Testis (tissue), 2 donors: ENCODE measurements at regions not wholly inside any gene's neighbourhood (a gene's known extent, or its start where the extent isn't known, plus 50 kb on each side); places are given as distances from the start of the nearest gene placed in this dataset.

Experiments
- DNase-seq: peaks from one replicate; pipeline ENCODE4 v3.0.0-alpha.2; 2019
- H3K27ac ChIP-seq, 2 donors: fragments of 200-600 bp; sonication (generic); one replicate each; pipeline ENCODE4 v1.5.1; 2019
- H3K27me3 ChIP-seq: fragments of 200-600 bp; sonication (generic); one replicate; pipeline ENCODE4 v1.5.1; 2019
- H3K36me3 ChIP-seq: fragments of 200-600 bp; sonication (generic); one replicate; pipeline ENCODE4 v1.5.1; 2017; ENCODE audit warnings: low read depth; ENCODE audit errors: missing control alignments
- H3K4me1 ChIP-seq: fragments of 200-600 bp; sonication (generic); one replicate; pipeline ENCODE4 v1.5.1; 2019
- H3K4me3 ChIP-seq, 2 donors: fragments of 200-600 bp; sonication (generic); one replicate each; pipeline ENCODE4 v1.5.1; 2017 to 2019
- H3K9me3 ChIP-seq: fragments of 200-600 bp; sonication (generic); one replicate; pipeline ENCODE4 v1.5.1; 2017
- CTCF ChIP-seq, 3 experiments: fragments of 450-650 bp in 2 of 3; fragments of 200-600 bp in 1 of 3; sonication (generic) in 1 of 3; IDR thresholded peaks; one replicate each; pipeline ENCODE4 v1.5.1; 2016 to 2019; ENCODE audit warnings: antibody characterized with exemption in 3 of 3, mild to moderate bottlenecking in 2 of 3, moderate library complexity in 1 of 3
- POLR2A ChIP-seq: fragments of 450-650 bp; IDR thresholded peaks from one replicate; pipeline ENCODE4 v1.6.1; 2017; ENCODE audit warnings: antibody characterized with exemption, mild to moderate bottlenecking, moderate library complexity
- WGBS, 2 donors: methylation state at CpG; one replicate each; pipeline ENCODE4 v1.1.5; 2018; 5-methylcytosine and 5-hydroxymethylcytosine counted together
- intact Hi-C: fragments of 100-400 bp; cut with DNase I; formaldehyde crosslinking; loops from one replicate; pipeline ENCODE4 v1.15.1; 2023; ENCODE audit warnings: low total_unique reads

GRCh38 chr11:106468086-106468485 is 390.6 kb downstream of the AASDHPPT start:
- Histone ChIP-seq H3K4me3 (no peak overlapping the region), H3K4me1 (peaks cover 6% of the 10 kb centered on the region), H3K9me3 (no peaks in the 10 kb centered on the region), H3K27ac (no peak overlapping the region), H3K27me3 (no peaks in the 10 kb centered on the region), H3K36me3 (no peaks in the 10 kb centered on the region)
- TF ChIP-seq CTCF (IDR thresholded peaks at IDR 0.05): no peak
- no peak for TF ChIP-seq POLR2A
- intact Hi-C loops: no loop called here
- DNase-seq: no peak
- 59 to 67% methylated on average over 3 of the region's 3 CpGs for WGBS, 2 donors

- Histone ChIP-seq H3K4me1 (peaks cover 6% of the 10 kb centered on the region), H3K27ac (no peak overlapping the region), H3K9me3 (no peaks in the 10 kb centered on the region), H3K36me3 (no peaks in the 10 kb centered on the region), H3K4me3 (no peak overlapping the region), H3K27me3 (no peaks in the 10 kb centered on the region)
- no peak for DNase-seq
- 88 to 96% methylated on average over 1 of the region's 1 CpG for WGBS, 2 donors
- no peak for TF ChIP-seq CTCF (IDR thresholded peaks at IDR 0.05)
- intact Hi-C loops: no loop called here
Measured at GRCh38 chr11:106468531-106468930, 391.1 kb downstream of the AASDHPPT start.

- Histone ChIP-seq H3K9me3 (no peaks in the 10 kb centered on the region), H3K4me1 (peaks cover 6% of the 10 kb centered on the region), H3K36me3 (no peaks in the 10 kb centered on the region), H3K27me3 (no peaks in the 10 kb centered on the region), H3K4me3 (no peak overlapping the region), H3K27ac (no peak overlapping the region)
- DNase-seq: no peak
- 69 to 83% methylated on average over 3 of the region's 3 CpGs for WGBS, 2 donors
- intact Hi-C loops: no loop called here
- TF ChIP-seq POLR2A (no peak), CTCF (IDR thresholded peaks at IDR 0.05) (no peak)
Measured at GRCh38 chr11:106470230-106470629, 392.8 kb downstream of the AASDHPPT start.

GRCh38 chr11:106471276-106471675 is 393.8 kb downstream of the AASDHPPT start:
- DNase-seq: no peak
- H3K27ac ChIP-seq: no peak overlapping the region
- no peaks in the 10 kb centered on the region for H3K27me3 ChIP-seq
- H3K4me3 ChIP-seq: no peak overlapping the region
- H3K4me1 ChIP-seq: peaks cover 6% of the 10 kb centered on the region
- intact Hi-C loops: no loop called here
- H3K9me3 ChIP-seq: no peaks in the 10 kb centered on the region
- TF ChIP-seq CTCF (IDR thresholded peaks at IDR 0.05) (no peak), POLR2A (no peak)
- WGBS, 2 donors: 23 to 25% methylated on average over 1 of the region's 1 CpG
- H3K36me3 ChIP-seq: no peaks in the 10 kb centered on the region

GRCh38 chr11:106473089-106473722 is 395.7 kb downstream of the AASDHPPT start:
- DNase-seq: no peak
- WGBS, 2 donors: 85 to 91% methylated on average over 2 of the region's 2 CpGs
- TF ChIP-seq POLR2A (no peak), CTCF (IDR thresholded peaks at IDR 0.05) (no peak)
- peaks cover 6% of the 10 kb centered on the region for H3K4me1 ChIP-seq
- no peaks in the 10 kb centered on the region for H3K9me3 ChIP-seq
- intact Hi-C loops: no loop called here
- H3K36me3 ChIP-seq: no peaks in the 10 kb centered on the region
- no peak overlapping the region for H3K27ac ChIP-seq
- no peaks in the 10 kb centered on the region for H3K27me3 ChIP-seq
- H3K4me3 ChIP-seq: no peak overlapping the region
